A673 (cell line): ENCODE measurements at regions not wholly inside any gene's neighbourhood (a gene's known extent, or its start where the extent isn't known, plus 50 kb on each side); places are given as distances from the start of the nearest gene placed in this dataset.

Experiments
- EZH2 ChIP-seq: fragments of 200-600 bp; sonication (generic); IDR thresholded peaks from 2 replicates; pipeline ENCODE4 v1.6.1; 2017; ENCODE audit warnings: borderline replicate concordance, low read depth, mild to moderate bottlenecking, mixed read lengths, antibody characterized with exemption, low read length; ENCODE audit not compliant: poor library complexity, severe bottlenecking
- TF ChIP-seq, protein P1 (sequence below): fragments of 300-800, 200-600 bp; sonication (generic); conservative IDR thresholded peaks from 2 replicates; pipeline ENCODE4 v1.5.1; 2017; ENCODE audit warnings: low read depth, mild to moderate bottlenecking, antibody characterized with exemption, low read length, moderate library complexity, mixed read lengths

DNA sequence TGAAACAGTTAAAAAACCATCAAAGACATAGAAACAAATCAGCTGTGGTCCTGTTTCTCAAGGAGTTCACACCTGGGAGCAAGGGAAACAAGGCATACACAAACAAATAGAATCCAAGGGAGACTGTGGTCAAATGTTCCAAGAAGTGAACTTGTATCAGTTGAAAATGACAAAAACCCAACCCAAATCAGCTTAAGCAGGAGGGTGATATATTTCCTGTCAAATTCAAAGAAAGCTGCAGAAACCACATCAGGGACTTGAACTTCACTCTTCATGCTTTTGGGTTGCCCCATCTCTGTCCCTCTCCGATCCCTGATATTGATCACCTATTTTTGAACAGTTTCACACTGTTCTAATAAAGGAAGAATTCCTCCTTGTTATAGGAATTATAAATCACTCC lies 148.6 kb upstream of the FMR1 start:
- TF ChIP-seq, protein P1, sequence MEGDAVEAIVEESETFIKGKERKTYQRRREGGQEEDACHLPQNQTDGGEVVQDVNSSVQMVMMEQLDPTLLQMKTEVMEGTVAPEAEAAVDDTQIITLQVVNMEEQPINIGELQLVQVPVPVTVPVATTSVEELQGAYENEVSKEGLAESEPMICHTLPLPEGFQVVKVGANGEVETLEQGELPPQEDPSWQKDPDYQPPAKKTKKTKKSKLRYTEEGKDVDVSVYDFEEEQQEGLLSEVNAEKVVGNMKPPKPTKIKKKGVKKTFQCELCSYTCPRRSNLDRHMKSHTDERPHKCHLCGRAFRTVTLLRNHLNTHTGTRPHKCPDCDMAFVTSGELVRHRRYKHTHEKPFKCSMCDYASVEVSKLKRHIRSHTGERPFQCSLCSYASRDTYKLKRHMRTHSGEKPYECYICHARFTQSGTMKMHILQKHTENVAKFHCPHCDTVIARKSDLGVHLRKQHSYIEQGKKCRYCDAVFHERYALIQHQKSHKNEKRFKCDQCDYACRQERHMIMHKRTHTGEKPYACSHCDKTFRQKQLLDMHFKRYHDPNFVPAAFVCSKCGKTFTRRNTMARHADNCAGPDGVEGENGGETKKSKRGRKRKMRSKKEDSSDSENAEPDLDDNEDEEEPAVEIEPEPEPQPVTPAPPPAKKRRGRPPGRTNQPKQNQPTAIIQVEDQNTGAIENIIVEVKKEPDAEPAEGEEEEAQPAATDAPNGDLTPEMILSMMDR = no peak
- TF ChIP-seq EZH2 = no peak
